ENCODE measurements at regions not wholly inside any gene's neighbourhood (a gene's known extent, or its start where the extent isn't known, plus 50 kb on each side); places are given as distances from the start of the nearest gene placed in this dataset.

DNA sequence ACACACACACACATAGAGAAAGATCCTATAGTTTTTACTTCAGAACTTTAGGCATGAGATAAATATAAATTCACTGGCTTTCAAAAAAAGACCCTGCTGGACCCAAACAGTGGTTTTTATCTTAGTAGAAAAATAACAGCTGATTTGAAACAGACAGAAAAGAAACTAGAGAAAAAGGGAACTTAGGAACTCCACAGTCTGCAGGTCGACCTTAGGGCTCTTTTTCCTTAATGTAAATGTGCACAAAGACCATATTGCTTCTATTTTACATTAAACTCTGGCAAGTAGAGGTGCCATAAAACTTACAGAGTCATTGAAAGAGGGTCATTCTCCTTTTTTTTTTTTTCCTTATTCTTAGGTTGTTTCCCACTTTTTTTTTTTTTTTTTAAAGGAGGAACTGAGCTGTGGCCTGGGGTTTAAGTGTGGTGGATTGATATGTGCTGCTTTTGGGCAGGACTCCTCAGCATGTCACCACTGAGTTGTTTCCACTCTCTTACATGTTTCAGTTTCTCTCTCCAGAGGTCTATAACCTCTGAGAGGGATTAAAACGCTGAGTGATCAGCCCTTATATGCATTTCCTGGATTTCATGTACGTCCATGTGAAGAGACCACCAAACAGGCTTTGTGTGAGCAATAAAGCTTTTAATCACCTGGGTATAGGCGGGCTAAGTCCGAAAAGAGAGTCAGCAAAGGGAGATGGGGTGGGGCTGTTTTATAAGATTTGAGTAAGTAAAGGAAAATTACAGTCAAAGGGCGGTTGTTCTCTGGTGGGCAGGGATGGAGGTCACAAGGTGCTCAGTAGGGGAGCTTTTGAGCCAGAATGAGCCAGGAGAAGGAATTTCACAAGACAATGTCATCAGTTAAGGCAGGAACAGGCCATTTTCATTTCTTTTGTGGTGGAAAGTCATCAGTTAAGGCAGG lies 70.8 kb upstream of the PACRGL start:
- no peak for DNase-seq (ENCODE audit: low spot score, unreplicated experiment)
- Mint-ChIP-seq H3K9me3 (ENCODE audit: low read depth) (peaks cover 5% of the 10 kb centered on the region), H3K36me3 (ENCODE audit: insufficient read depth) (no peaks in the 10 kb centered on the region), H3K27me3 (no peaks in the 10 kb centered on the region), H3K4me1 (ENCODE audit: low read depth) (peaks cover 12% of the 10 kb centered on the region), H3K4me3 (ENCODE audit: low read depth) (no peak overlapping the region), H3K27ac (no peak overlapping the region)
- TF ChIP-seq, protein P1, sequence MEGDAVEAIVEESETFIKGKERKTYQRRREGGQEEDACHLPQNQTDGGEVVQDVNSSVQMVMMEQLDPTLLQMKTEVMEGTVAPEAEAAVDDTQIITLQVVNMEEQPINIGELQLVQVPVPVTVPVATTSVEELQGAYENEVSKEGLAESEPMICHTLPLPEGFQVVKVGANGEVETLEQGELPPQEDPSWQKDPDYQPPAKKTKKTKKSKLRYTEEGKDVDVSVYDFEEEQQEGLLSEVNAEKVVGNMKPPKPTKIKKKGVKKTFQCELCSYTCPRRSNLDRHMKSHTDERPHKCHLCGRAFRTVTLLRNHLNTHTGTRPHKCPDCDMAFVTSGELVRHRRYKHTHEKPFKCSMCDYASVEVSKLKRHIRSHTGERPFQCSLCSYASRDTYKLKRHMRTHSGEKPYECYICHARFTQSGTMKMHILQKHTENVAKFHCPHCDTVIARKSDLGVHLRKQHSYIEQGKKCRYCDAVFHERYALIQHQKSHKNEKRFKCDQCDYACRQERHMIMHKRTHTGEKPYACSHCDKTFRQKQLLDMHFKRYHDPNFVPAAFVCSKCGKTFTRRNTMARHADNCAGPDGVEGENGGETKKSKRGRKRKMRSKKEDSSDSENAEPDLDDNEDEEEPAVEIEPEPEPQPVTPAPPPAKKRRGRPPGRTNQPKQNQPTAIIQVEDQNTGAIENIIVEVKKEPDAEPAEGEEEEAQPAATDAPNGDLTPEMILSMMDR (IDR thresholded peaks at IDR 0.05; ENCODE audit: unreplicated experiment): no peak

DNA sequence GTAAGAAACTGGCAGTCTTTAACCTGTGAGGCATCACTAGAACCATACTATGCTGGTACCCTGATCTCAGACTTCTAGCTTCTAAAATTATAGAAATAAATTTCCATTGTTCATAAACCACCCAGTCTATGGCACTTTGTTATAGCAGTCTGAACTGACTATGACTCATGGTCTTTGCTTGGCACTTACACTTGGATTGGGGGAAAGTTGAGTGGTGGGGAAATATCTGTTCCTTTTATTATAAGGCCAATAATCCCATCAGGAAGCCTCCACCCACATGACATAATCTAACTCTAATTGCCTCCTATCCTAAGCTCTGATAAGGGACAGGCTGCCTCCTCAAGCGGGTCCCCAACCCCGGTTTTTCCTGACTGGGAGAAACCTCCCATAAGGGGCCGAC lies 61.4 kb upstream of the PACRGL start:
- Mint-ChIP-seq H3K36me3 (ENCODE audit: insufficient read depth) (no peaks in the 10 kb centered on the region), H3K27me3 (no peaks in the 10 kb centered on the region), H3K27ac (no peak overlapping the region), H3K4me3 (ENCODE audit: low read depth) (no peak overlapping the region), H3K9me3 (ENCODE audit: low read depth) (peaks cover 22% of the 10 kb centered on the region), H3K4me1 (ENCODE audit: low read depth) (peaks cover 2% of the 10 kb centered on the region)
- no peak for DNase-seq (ENCODE audit: low spot score, unreplicated experiment)
- TF ChIP-seq, protein P1 (IDR thresholded peaks at IDR 0.05; ENCODE audit: unreplicated experiment): no peak

GRCh38 chr4:20639346-20639745 lies 60.9 kb upstream of the PACRGL start:
- H3K9me3 Mint-ChIP-seq (ENCODE audit: low read depth): peaks cover 17% of the 10 kb centered on the region
- no peaks in the 10 kb centered on the region for H3K27me3 Mint-ChIP-seq
- no peak overlapping the region for H3K27ac Mint-ChIP-seq
- no peak overlapping the region for H3K4me3 Mint-ChIP-seq (ENCODE audit: low read depth)
- H3K4me1 Mint-ChIP-seq (ENCODE audit: low read depth): peaks cover 2% of the 10 kb centered on the region
- no peak for DNase-seq (ENCODE audit: low spot score, unreplicated experiment)
- TF ChIP-seq, protein P1 (IDR thresholded peaks at IDR 0.05; ENCODE audit: unreplicated experiment): no peak
- H3K36me3 Mint-ChIP-seq (ENCODE audit: insufficient read depth): no peaks in the 10 kb centered on the region

DNA sequence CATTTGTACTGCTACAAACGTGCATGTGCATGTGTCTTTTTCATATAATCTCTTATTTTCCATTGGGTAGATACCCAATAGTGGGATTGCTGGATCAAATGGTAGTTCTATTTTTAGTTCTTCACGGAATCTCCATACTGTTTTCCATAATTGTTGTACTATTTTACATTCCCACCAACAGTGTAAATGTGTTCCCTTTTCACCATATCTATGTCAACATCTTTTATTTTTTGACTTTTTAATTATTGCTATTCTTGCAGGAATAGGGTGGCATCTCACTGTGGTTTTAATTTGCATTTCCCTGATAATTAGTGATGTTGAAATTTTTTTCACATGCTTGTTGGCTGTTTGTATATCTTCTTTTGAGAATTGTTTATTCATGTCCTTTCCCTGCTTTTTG lies 59.3 kb upstream of the PACRGL start:
- H3K4me1 Mint-ChIP-seq (ENCODE audit: low read depth): peaks cover 2% of the 10 kb centered on the region
- no peak for DNase-seq (ENCODE audit: low spot score, unreplicated experiment)
- H3K36me3 Mint-ChIP-seq (ENCODE audit: insufficient read depth): no peaks in the 10 kb centered on the region
- no peaks in the 10 kb centered on the region for H3K27me3 Mint-ChIP-seq
- no peak overlapping the region for H3K4me3 Mint-ChIP-seq (ENCODE audit: low read depth)
- TF ChIP-seq, protein P1 (IDR thresholded peaks at IDR 0.05; ENCODE audit: unreplicated experiment): no peak
- no peak overlapping the region for H3K27ac Mint-ChIP-seq
- H3K9me3 Mint-ChIP-seq (ENCODE audit: low read depth): peaks cover 6% of the 10 kb centered on the region

GRCh38 chr4:20641976-20642375 lies 58.3 kb upstream of the PACRGL start:
- H3K4me1 Mint-ChIP-seq (ENCODE audit: low read depth): peaks cover 2% of the 10 kb centered on the region
- H3K9me3 Mint-ChIP-seq (ENCODE audit: low read depth): peaks cover 6% of the 10 kb centered on the region
- no peak overlapping the region for H3K27ac Mint-ChIP-seq
- H3K36me3 Mint-ChIP-seq (ENCODE audit: insufficient read depth): no peaks in the 10 kb centered on the region
- TF ChIP-seq, protein P1 (IDR thresholded peaks at IDR 0.05; ENCODE audit: unreplicated experiment): no peak
- no peaks in the 10 kb centered on the region for H3K27me3 Mint-ChIP-seq
- no peak overlapping the region for H3K4me3 Mint-ChIP-seq (ENCODE audit: low read depth)
- DNase-seq (ENCODE audit: low spot score, unreplicated experiment): no peak

Data from progenitor cell of endocrine pancreas (in vitro differentiated cells).